ENCODE measurements at regions not wholly inside any gene's neighbourhood (a gene's known extent, or its start where the extent isn't known, plus 50 kb on each side); places are given as distances from the start of the nearest gene placed in this dataset.

DNA sequence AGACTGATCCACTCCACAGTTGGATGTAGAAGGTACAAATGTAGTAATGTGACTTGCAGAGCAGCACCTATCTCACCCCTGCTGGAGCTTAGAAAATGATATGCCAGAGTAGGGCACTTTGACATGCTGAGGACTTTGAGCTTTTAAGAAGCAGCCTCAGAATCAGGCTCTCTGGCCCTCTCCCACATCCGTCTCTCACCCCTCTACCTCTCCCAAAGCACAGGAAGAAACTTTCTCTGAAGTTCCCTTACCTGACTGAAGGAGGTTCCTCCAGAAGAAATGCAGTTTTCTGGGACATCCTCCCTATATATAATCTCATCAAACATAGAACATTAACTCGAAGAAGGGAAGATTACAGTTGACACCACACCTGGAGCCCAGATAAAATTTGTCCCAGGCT lies 98.4 kb upstream of the PEX5L start:
- Histone ChIP-seq H3K27ac (ENCODE audit: low read depth, low read length) (no peak overlapping the region), H3K36me3 (ENCODE audit: control insufficient read depth, insufficient read depth, low read length) (no peaks in the 10 kb centered on the region), H3K9ac (ENCODE audit: low read length) (no peak overlapping the region), H3K27me3 (ENCODE audit: control insufficient read depth, insufficient read depth, low read length) (no peaks in the 10 kb centered on the region), H3K9me3 (ENCODE audit: control insufficient read depth, insufficient read depth, low read depth, low read length) (no peaks in the 10 kb centered on the region), H3K4me3 (ENCODE audit: low read depth, low read length) (no peak overlapping the region), H3K4me1 (ENCODE audit: control insufficient read depth, insufficient read depth, low read length) (peaks cover 8% of the 10 kb centered on the region)

DNA sequence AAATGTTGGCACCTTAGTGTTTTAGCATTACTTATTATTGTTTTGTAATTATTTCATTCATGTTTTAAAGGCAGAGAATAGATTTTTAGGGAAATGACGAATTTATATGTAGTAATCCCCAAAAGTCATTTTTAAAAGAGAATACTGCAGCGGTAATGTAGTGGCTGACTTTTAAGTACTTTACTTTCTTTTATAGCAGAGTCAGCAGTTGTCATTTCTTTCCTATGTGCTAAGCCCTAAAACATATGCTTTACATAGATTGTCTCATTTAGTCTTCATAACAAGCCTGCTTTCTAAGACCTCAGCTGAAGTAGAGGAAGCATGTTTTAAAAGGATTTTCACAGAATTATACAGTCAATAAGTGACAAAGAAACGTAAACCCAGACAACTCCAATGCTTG lies 102.1 kb upstream of the PEX5L start:
- Histone ChIP-seq H3K9me3 (ENCODE audit: control insufficient read depth, insufficient read depth, low read depth, low read length) (no peaks in the 10 kb centered on the region), H3K36me3 (ENCODE audit: control insufficient read depth, insufficient read depth, low read length) (no peaks in the 10 kb centered on the region), H3K4me3 (ENCODE audit: low read depth, low read length) (no peak overlapping the region), H3K9ac (ENCODE audit: low read length) (no peak overlapping the region), H3K27me3 (ENCODE audit: control insufficient read depth, insufficient read depth, low read length) (no peaks in the 10 kb centered on the region), H3K4me1 (ENCODE audit: control insufficient read depth, insufficient read depth, low read length) (peaks cover 8% of the 10 kb centered on the region), H3K27ac (ENCODE audit: low read depth, low read length) (no peak overlapping the region)

DNA sequence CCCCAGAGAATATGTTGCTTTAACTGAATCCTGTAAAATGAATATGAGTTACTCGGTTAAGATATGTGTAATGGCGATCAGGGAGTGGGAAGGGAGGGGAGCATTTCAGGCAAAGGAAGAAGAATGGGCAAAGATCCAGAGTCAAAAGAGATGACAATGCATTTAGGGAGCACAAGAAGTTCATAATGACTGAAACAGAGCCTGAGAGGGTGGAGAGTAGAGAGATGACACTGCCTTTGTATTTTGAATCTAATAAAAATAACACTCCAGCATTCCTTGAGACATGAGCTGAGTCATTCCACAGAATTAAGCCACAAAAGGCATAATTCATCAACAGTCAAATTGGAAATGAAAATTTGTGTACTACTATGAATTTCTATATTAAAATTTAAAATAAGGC lies 105.3 kb upstream of the PEX5L start:
- Histone ChIP-seq H3K27me3 (ENCODE audit: control insufficient read depth, insufficient read depth, low read length) (no peaks in the 10 kb centered on the region), H3K4me1 (ENCODE audit: control insufficient read depth, insufficient read depth, low read length) (no peaks in the 10 kb centered on the region), H3K36me3 (ENCODE audit: control insufficient read depth, insufficient read depth, low read length) (no peaks in the 10 kb centered on the region), H3K4me3 (ENCODE audit: low read depth, low read length) (no peak overlapping the region), H3K9me3 (ENCODE audit: control insufficient read depth, insufficient read depth, low read depth, low read length) (no peaks in the 10 kb centered on the region), H3K27ac (ENCODE audit: low read depth, low read length) (no peak overlapping the region), H3K9ac (ENCODE audit: low read length) (no peak overlapping the region)

DNA sequence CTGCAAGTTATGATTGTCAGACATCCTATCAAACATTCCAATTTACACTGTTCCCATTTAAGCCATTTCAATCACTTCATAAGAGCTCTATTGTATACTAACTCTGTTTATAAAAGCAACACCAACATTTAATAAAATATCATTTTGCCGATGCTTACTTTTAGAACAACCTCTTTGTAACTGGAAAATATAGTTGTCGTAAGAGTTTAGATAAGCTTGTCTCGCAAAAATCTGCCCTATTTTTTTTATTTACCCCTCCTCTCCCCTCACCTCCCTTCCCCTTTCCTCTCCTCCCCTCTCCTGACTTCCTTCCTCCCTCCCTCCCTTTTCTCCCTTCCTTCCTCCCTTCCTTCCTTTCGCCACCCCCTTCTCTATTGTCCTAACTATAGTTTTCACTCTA lies 105.7 kb upstream of the PEX5L start:
- H3K4me3 ChIP-seq (ENCODE audit: low read depth, low read length): no peak overlapping the region
- H3K9me3 ChIP-seq (ENCODE audit: control insufficient read depth, insufficient read depth, low read depth, low read length): no peaks in the 10 kb centered on the region
- no peak overlapping the region for H3K9ac ChIP-seq (ENCODE audit: low read length)
- H3K4me1 ChIP-seq (ENCODE audit: control insufficient read depth, insufficient read depth, low read length): no peaks in the 10 kb centered on the region
- H3K36me3 ChIP-seq (ENCODE audit: control insufficient read depth, insufficient read depth, low read length): no peaks in the 10 kb centered on the region
- no peaks in the 10 kb centered on the region for H3K27me3 ChIP-seq (ENCODE audit: control insufficient read depth, insufficient read depth, low read length)
- no peak overlapping the region for H3K27ac ChIP-seq (ENCODE audit: low read depth, low read length)

DNA sequence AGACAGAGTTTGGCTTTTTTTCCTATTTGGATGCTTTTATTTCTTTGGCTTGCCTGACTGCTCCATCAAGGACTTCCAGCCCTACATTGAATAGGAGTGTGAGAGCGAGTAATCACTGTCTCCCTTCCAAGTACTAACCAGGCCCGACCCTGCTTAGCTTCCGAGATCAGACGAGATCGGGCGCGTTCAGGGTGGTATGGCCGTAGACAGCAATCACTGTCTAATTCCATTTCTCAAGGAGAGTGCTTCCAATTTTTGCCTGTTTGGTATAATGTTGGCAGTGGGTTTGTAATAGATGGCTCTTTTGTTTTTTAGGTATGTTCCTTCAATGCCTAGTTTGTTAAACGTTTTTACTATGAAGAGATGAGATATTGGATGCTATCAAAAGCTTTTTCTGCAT lies 125.0 kb upstream of the PEX5L start:
- H3K4me3 ChIP-seq (ENCODE audit: low read depth, low read length): no peak overlapping the region
- H3K36me3 ChIP-seq (ENCODE audit: control insufficient read depth, insufficient read depth, low read length): no peaks in the 10 kb centered on the region
- H3K27me3 ChIP-seq (ENCODE audit: control insufficient read depth, insufficient read depth, low read length): no peaks in the 10 kb centered on the region
- H3K9ac ChIP-seq (ENCODE audit: low read length): no peak overlapping the region
- no peak overlapping the region for H3K27ac ChIP-seq (ENCODE audit: low read depth, low read length)
- H3K4me1 ChIP-seq (ENCODE audit: control insufficient read depth, insufficient read depth, low read length): no peaks in the 10 kb centered on the region
- H3K9me3 ChIP-seq (ENCODE audit: control insufficient read depth, insufficient read depth, low read depth, low read length): no peaks in the 10 kb centered on the region

DNA sequence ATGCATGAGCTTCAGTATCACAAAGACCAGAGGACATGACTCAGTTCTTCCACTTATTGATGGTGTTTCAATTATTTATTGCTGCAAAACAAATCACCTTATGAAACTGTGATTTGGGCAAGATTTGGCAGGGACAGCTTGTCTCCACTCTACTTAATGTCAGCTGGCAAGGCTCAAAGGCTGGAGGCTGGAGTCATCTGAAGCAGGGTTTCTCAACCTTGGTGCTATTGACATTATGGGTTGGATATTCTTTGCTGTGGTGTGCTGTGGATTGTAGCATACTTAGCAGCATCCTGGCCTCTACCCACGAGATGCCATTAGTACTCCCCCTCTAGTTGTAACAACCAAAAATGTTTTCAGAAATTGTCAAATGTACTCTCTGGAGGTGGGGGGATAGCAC lies 138.8 kb upstream of the PEX5L start:
- Histone ChIP-seq H3K9ac (ENCODE audit: low read length) (no peak overlapping the region), H3K4me1 (ENCODE audit: control insufficient read depth, insufficient read depth, low read length) (peaks cover 11% of the 10 kb centered on the region; the same call in 1 of the 2 replicates), H3K36me3 (ENCODE audit: control insufficient read depth, insufficient read depth, low read length) (no peaks in the 10 kb centered on the region)

DNA sequence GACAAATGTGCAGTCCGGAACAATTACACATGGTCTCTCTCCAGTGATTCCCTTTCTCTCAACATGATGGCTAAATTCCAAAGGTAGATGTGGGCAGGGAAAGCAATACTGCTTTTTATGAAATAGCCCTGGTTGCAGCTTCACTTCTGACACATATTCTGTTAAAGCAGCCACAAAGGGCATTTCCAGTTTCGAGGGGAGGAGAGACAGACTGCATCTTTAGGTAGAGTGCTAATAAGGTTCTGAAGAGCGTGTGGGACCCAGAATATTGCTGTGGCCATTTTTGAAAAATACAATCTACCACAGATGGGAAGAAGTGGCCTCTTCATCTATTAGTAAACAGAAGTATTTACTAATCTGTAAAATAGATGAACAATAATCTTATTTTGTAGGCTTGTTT lies 139.3 kb upstream of the PEX5L start:
- H3K36me3 ChIP-seq (ENCODE audit: control insufficient read depth, insufficient read depth, low read length): no peaks in the 10 kb centered on the region
- no peaks in the 10 kb centered on the region for H3K27me3 ChIP-seq (ENCODE audit: control insufficient read depth, insufficient read depth, low read length)
- no peaks in the 10 kb centered on the region for H3K9me3 ChIP-seq (ENCODE audit: control insufficient read depth, insufficient read depth, low read depth, low read length)
- H3K9ac ChIP-seq (ENCODE audit: low read length): no peak overlapping the region
- H3K27ac ChIP-seq (ENCODE audit: low read depth, low read length): no peak overlapping the region
- H3K4me3 ChIP-seq (ENCODE audit: low read depth, low read length): no peak overlapping the region
- H3K4me1 ChIP-seq (ENCODE audit: control insufficient read depth, insufficient read depth, low read length): peaks cover 11% of the 10 kb centered on the region; the same call in 1 of the 2 replicates

More for the DNA sequence above, 138.8 kb upstream of the PEX5L start:
- H3K27ac ChIP-seq (ENCODE audit: low read depth, low read length): no peak overlapping the region
- no peaks in the 10 kb centered on the region for H3K9me3 ChIP-seq (ENCODE audit: control insufficient read depth, insufficient read depth, low read depth, low read length)
- H3K4me3 ChIP-seq (ENCODE audit: low read depth, low read length): no peak overlapping the region
- H3K27me3 ChIP-seq (ENCODE audit: control insufficient read depth, insufficient read depth, low read length): no peaks in the 10 kb centered on the region

DNA sequence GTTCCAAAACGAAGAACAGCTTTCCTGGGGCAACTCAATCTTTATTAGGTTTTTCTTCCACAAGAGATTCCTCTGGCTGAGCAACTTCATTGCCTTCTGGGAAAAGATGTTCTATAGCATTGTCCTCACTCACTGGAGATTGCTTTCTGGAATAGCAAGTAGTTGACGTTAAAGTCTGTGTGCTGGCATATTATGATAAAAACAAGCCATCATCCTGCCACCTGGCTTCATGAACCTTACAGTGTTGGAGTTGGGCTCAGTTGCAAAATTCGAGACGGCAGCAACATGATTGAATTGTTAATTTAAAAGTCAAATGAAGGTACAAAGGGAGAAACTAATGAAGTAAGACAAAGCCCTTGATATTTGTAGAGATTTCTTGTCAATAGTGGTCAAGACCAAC lies 140.5 kb upstream of the PEX5L start:
- Histone ChIP-seq H3K27ac (ENCODE audit: low read depth, low read length) (no peak overlapping the region), H3K36me3 (ENCODE audit: control insufficient read depth, insufficient read depth, low read length) (no peaks in the 10 kb centered on the region), H3K4me3 (ENCODE audit: low read depth, low read length) (no peak overlapping the region), H3K27me3 (ENCODE audit: control insufficient read depth, insufficient read depth, low read length) (no peaks in the 10 kb centered on the region), H3K9me3 (ENCODE audit: control insufficient read depth, insufficient read depth, low read depth, low read length) (no peaks in the 10 kb centered on the region), H3K4me1 (ENCODE audit: control insufficient read depth, insufficient read depth, low read length) (peaks cover 11% of the 10 kb centered on the region; the same call in 1 of the 2 replicates), H3K9ac (ENCODE audit: low read length) (no peak overlapping the region)

DNA sequence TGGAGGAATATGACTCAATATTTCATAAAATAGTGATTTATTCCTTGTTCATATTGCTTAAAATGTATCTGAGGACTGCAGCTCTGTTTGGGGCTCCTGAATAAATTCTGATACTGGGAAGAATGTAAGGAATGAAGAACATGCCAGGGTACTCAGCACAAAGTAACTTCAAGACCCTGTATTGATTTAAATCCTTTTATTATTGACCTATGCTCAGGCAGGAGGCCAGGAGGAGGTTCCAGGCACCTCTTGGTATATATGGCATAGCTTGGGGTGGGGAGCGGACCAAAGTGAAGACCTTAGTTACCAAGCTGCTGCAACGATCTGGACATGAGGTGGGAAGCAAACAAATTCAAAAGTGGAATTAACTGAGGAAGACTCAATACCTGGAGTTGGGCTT lies 142.8 kb upstream of the PEX5L start:
- H3K27ac ChIP-seq (ENCODE audit: low read depth, low read length): no peak overlapping the region
- H3K4me1 ChIP-seq (ENCODE audit: control insufficient read depth, insufficient read depth, low read length): peaks cover 11% of the 10 kb centered on the region; the same call in 1 of the 2 replicates
- H3K9ac ChIP-seq (ENCODE audit: low read length): no peak overlapping the region
- no peaks in the 10 kb centered on the region for H3K9me3 ChIP-seq (ENCODE audit: control insufficient read depth, insufficient read depth, low read depth, low read length)
- H3K4me3 ChIP-seq (ENCODE audit: low read depth, low read length): no peak overlapping the region
- no peaks in the 10 kb centered on the region for H3K36me3 ChIP-seq (ENCODE audit: control insufficient read depth, insufficient read depth, low read length)
- no peaks in the 10 kb centered on the region for H3K27me3 ChIP-seq (ENCODE audit: control insufficient read depth, insufficient read depth, low read length)

DNA sequence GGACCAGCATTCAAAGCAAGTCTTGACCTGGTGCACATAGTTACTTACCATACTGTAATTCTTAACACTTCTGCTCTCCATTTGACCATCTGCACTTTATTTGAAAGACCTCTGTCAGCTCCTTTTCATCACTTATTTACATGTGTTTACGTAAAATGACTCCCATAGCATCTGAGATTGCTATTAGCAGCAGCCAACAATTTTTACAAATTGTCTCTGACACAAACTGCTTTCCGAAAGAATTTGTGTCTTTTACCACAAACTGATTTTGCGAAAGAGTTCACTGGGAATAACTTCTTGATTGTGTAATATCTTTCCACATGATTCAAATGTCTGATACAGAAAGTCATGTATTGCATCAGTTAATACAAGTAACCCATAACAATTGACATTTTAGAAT lies 144.1 kb upstream of the PEX5L start:
- Histone ChIP-seq H3K4me3 (ENCODE audit: low read depth, low read length) (no peak overlapping the region), H3K9me3 (ENCODE audit: control insufficient read depth, insufficient read depth, low read depth, low read length) (no peaks in the 10 kb centered on the region), H3K27ac (ENCODE audit: low read depth, low read length) (no peak overlapping the region), H3K9ac (ENCODE audit: low read length) (no peak overlapping the region), H3K27me3 (ENCODE audit: control insufficient read depth, insufficient read depth, low read length) (no peaks in the 10 kb centered on the region), H3K36me3 (ENCODE audit: control insufficient read depth, insufficient read depth, low read length) (no peaks in the 10 kb centered on the region), H3K4me1 (ENCODE audit: control insufficient read depth, insufficient read depth, low read length) (peaks cover 11% of the 10 kb centered on the region; the same call in 1 of the 2 replicates)

DNA sequence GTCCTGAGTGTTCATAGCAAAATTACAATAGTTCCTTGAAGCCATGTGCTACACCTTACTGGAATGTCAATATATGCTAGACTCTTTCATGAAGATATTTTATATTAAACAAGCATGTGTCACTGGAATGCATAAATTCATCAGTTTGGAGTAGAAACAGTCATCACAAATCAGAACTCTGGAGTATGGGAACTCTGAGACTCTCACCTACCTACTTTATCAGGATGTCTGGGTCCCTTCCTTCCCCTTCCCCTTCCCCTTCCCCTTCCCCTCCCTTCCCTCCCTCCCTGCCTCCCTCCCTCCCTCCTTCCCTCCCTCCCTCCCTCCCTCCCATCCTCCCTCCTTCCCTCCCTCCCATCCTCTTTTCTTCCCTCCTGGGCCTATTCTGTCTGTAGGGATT lies 144.7 kb upstream of the PEX5L start:
- H3K9me3 ChIP-seq (ENCODE audit: control insufficient read depth, insufficient read depth, low read depth, low read length): no peaks in the 10 kb centered on the region
- no peaks in the 10 kb centered on the region for H3K36me3 ChIP-seq (ENCODE audit: control insufficient read depth, insufficient read depth, low read length)
- H3K27ac ChIP-seq (ENCODE audit: low read depth, low read length): no peak overlapping the region
- H3K4me1 ChIP-seq (ENCODE audit: control insufficient read depth, insufficient read depth, low read length): peaks cover 11% of the 10 kb centered on the region; the same call in 1 of the 2 replicates
- H3K27me3 ChIP-seq (ENCODE audit: control insufficient read depth, insufficient read depth, low read length): no peaks in the 10 kb centered on the region
- H3K9ac ChIP-seq (ENCODE audit: low read length): no peak overlapping the region
- H3K4me3 ChIP-seq (ENCODE audit: low read depth, low read length): no peak overlapping the region

DNA sequence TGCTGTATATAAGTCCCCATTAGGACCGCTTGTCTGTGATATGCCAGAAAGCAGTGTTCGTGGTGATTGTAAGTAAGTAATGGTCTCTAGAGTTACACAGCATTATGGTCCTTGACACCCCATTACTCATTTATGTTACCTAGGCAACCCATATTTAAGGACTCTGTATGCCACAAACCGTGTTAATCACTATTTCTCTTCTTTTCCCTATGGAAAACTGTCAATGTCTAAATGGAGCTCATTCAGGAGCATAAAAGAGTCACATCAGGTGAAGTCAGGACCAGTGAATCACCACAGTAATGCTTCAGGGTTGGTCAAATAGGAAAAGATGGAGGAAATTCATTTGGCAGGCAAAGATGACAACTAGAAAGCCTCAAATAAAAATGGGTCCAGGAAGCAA lies 146.6 kb upstream of the PEX5L start:
- Histone ChIP-seq H3K27ac (ENCODE audit: low read depth, low read length) (no peak overlapping the region), H3K4me1 (ENCODE audit: control insufficient read depth, insufficient read depth, low read length) (peaks cover 11% of the 10 kb centered on the region; the same call in 1 of the 2 replicates)

More for the DNA sequence above, 146.6 kb upstream of the PEX5L start:
- no peaks in the 10 kb centered on the region for H3K27me3 ChIP-seq (ENCODE audit: control insufficient read depth, insufficient read depth, low read length)
- H3K9ac ChIP-seq (ENCODE audit: low read length): no peak overlapping the region
- no peak overlapping the region for H3K4me3 ChIP-seq (ENCODE audit: low read depth, low read length)
- no peaks in the 10 kb centered on the region for H3K36me3 ChIP-seq (ENCODE audit: control insufficient read depth, insufficient read depth, low read length)
- H3K9me3 ChIP-seq (ENCODE audit: control insufficient read depth, insufficient read depth, low read depth, low read length): no peaks in the 10 kb centered on the region

Measured in HUES6 (cell line).